CD4-positive, alpha-beta T cell treated with Interleukin-2 at 100 ng/mL for 4 hours (primary cell): ENCODE measurements at regions not wholly inside any gene's neighbourhood (a gene's known extent, or its start where the extent isn't known, plus 50 kb on each side); places are given as distances from the start of the nearest gene placed in this dataset.

Source experiments
- DNase-seq: peaks from one replicate; pipeline ENCODE4 v3.0.0-alpha.2; 2020; ENCODE audit warnings: low spot score

DNA sequence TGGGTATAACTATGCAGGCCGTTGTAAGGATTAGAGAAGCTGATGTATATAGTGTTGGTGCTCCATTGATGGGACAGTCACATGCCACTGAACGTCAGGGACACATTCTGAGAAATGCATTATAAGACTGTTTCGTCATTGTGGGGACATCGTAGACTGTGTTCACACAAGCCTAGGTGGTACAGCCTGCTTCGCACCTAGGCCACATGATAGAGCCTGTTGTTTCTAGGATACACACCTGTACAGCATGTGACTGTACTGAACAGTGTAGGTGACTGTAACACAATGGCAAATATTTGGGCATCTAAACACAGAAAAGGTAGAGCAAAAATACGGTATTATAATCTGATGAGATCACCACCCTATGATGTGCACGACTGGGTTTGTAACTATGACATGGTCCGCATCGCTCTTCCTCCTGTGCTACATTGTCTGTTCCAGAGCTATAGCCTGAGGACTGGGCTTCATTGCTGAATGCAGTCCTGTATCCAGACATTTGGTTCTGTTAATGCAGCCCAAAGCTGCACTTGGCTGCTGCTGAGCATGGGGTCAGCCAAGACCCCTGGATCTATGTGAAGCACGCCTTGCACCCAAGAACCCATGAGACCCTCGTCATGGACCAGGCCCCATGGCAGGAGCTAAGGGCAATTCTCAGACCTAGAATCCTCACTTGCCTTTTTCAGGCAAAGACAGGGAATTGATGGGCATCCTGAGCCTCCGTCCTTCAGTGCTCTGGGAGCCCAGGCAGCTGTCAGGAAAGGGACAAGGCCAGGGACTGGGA lies 51.1 kb upstream of the THY1 start:
- DNase-seq: no peak

DNA sequence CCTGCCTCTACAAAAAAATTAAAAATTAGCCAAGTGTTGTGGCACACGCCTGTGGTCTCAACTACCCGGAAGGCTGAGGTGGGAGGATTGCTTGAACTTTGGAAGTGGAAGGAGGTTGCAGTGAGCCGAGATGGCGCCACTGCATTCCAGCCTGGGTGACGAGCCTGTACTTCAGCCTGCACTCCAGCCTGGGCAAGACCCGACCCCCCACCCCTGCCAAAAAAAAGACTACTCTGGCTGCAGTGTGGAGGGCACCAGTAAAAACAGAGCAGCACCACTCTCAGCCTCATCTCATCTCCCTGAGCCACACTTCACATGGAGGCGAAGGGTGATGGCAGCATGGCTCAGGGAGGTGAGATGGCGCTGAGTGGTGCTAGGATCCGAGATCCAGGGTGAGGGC lies 50.3 kb upstream of the THY1 start:
- DNase-seq: no peak

DNA sequence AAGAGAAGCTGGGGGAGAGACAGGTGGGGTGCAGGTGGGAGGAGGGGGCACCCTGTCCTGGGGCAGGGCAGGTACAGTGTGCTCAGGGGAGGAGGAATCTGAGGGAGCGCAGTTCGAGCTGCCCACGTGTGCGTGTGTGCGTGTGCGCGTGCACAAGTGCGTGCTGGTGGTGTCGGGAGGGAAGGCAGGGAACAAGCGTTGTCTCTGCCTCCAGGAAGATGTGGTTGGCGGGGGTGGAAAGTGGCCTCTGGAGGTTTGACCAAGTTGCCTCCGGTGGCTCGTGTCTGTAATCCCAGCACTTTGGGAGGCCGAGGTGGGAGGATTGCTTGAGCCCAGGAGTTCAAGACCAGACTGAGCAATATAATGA lies 49.9 kb upstream of the THY1 start:
- DNase-seq: no peak
